Testis (tissue), 2 donors: ENCODE measurements at regions not wholly inside any gene's neighbourhood (a gene's known extent, or its start where the extent isn't known, plus 50 kb on each side); places are given as distances from the start of the nearest gene placed in this dataset.
A peak's percentile ranks its signal among the peaks of the same experiment; 100 is the strongest.

Source experiments
- DNase-seq: peaks from one replicate; pipeline ENCODE4 v3.0.0-alpha.2; 2019
- H3K27ac ChIP-seq, 2 donors: fragments of 200-600 bp; sonication (generic); one replicate each; pipeline ENCODE4 v1.5.1; 2019
- H3K27me3 ChIP-seq: fragments of 200-600 bp; sonication (generic); one replicate; pipeline ENCODE4 v1.5.1; 2019
- H3K36me3 ChIP-seq: fragments of 200-600 bp; sonication (generic); one replicate; pipeline ENCODE4 v1.5.1; 2017; ENCODE audit warnings: low read depth; ENCODE audit errors: missing control alignments
- H3K4me1 ChIP-seq: fragments of 200-600 bp; sonication (generic); one replicate; pipeline ENCODE4 v1.5.1; 2019
- H3K4me3 ChIP-seq, 2 donors: fragments of 200-600 bp; sonication (generic); one replicate each; pipeline ENCODE4 v1.5.1; 2017 to 2019
- H3K9me3 ChIP-seq: fragments of 200-600 bp; sonication (generic); one replicate; pipeline ENCODE4 v1.5.1; 2017
- POLR2A ChIP-seq: fragments of 450-650 bp; IDR thresholded peaks from one replicate; pipeline ENCODE4 v1.6.1; 2017; ENCODE audit warnings: antibody characterized with exemption, mild to moderate bottlenecking, moderate library complexity
- WGBS, 2 donors: methylation state at CpG; one replicate each; pipeline ENCODE4 v1.1.5; 2018; 5-methylcytosine and 5-hydroxymethylcytosine counted together
- intact Hi-C: fragments of 100-400 bp; cut with DNase I; formaldehyde crosslinking; loops from one replicate; pipeline ENCODE4 v1.15.1; 2023; ENCODE audit warnings: low total_unique reads
- TF ChIP-seq, protein P1 (sequence below), 3 experiments: fragments of 450-650 bp in 2 of 3; fragments of 200-600 bp in 1 of 3; sonication (generic) in 1 of 3; IDR thresholded peaks; one replicate each; pipeline ENCODE4 v1.5.1; 2016 to 2019; ENCODE audit warnings: antibody characterized with exemption in 3 of 3, mild to moderate bottlenecking in 2 of 3, moderate library complexity in 1 of 3

DNA sequence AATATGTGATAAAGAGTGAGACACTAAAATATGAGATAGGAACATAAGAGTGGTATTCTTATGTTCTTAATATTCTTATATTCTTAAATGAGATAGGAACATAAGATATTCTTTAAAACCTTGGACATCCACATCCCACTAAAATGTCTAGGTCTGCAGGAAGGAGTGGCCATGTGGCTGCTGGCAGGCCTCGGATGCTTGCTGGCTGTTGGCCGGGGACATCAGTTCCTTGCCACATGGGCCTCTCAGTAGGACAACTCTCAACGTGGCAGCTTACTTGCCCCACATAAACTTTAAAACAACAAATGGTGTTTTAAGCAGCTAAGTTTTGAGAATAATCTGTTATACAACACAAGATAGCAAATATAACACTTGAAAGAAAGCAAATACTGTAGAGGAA is 240.1 kb downstream of the CASP12 start:
- Histone ChIP-seq H3K27me3 (no peaks in the 10 kb centered on the region), H3K36me3 (no peaks in the 10 kb centered on the region), H3K4me1 (no peaks in the 10 kb centered on the region), H3K4me3 (no peak overlapping the region), H3K9me3 (no peaks in the 10 kb centered on the region), H3K27ac (no peak overlapping the region)
- intact Hi-C loops, result no loop called here
- WGBS, 2 donors, result 86 to 90% methylated on average over 3 of the region's 3 CpGs
- no peak for TF ChIP-seq POLR2A
- TF ChIP-seq, protein P1, sequence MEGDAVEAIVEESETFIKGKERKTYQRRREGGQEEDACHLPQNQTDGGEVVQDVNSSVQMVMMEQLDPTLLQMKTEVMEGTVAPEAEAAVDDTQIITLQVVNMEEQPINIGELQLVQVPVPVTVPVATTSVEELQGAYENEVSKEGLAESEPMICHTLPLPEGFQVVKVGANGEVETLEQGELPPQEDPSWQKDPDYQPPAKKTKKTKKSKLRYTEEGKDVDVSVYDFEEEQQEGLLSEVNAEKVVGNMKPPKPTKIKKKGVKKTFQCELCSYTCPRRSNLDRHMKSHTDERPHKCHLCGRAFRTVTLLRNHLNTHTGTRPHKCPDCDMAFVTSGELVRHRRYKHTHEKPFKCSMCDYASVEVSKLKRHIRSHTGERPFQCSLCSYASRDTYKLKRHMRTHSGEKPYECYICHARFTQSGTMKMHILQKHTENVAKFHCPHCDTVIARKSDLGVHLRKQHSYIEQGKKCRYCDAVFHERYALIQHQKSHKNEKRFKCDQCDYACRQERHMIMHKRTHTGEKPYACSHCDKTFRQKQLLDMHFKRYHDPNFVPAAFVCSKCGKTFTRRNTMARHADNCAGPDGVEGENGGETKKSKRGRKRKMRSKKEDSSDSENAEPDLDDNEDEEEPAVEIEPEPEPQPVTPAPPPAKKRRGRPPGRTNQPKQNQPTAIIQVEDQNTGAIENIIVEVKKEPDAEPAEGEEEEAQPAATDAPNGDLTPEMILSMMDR (IDR thresholded peaks at IDR 0.05), result no peak
- no peak for DNase-seq

- H3K36me3 ChIP-seq, result no peaks in the 10 kb centered on the region
- no peak for DNase-seq
- no peaks in the 10 kb centered on the region for H3K4me1 ChIP-seq
- no peaks in the 10 kb centered on the region for H3K9me3 ChIP-seq
- no peak overlapping the region for H3K27ac ChIP-seq
- no peak overlapping the region for H3K4me3 ChIP-seq
- intact Hi-C loops, result no loop called here
- H3K27me3 ChIP-seq, result no peaks in the 10 kb centered on the region
- WGBS, 2 donors, result 83 to 90% methylated on average over 2 of the region's 2 CpGs
- no peak for TF ChIP-seq POLR2A
- TF ChIP-seq, protein P1 (IDR thresholded peaks at IDR 0.05), result no peak
Observed at GRCh38 chr11:104657083-104657482, 241.2 kb downstream of the CASP12 start.

- Histone ChIP-seq H3K27me3 (no peaks in the 10 kb centered on the region), H3K4me1 (no peaks in the 10 kb centered on the region), H3K27ac (no peak overlapping the region), H3K4me3 (no peak overlapping the region), H3K9me3 (no peaks in the 10 kb centered on the region), H3K36me3 (no peaks in the 10 kb centered on the region)
- intact Hi-C loops, result no loop called here
- TF ChIP-seq, protein P1 (IDR thresholded peaks at IDR 0.05), result no peak
- no peak for TF ChIP-seq POLR2A
- no peak for DNase-seq
Observed at GRCh38 chr11:104655066-104655465, 243.2 kb downstream of the CASP12 start.

- Histone ChIP-seq H3K4me3 (no peak overlapping the region), H3K27ac (no peak overlapping the region), H3K27me3 (no peaks in the 10 kb centered on the region), H3K4me1 (no peaks in the 10 kb centered on the region), H3K9me3 (no peaks in the 10 kb centered on the region), H3K36me3 (no peaks in the 10 kb centered on the region)
- intact Hi-C loops, result no loop called here
- TF ChIP-seq, protein P1 (IDR thresholded peaks at IDR 0.05), result no peak
- TF ChIP-seq POLR2A, result no peak
- 95 to 96% methylated on average over 1 of the region's 1 CpG for WGBS, 2 donors
- DNase-seq, result no peak
Observed at GRCh38 chr11:104654181-104654813, 244.0 kb downstream of the CASP12 start.

GRCh38 chr11:104653407-104653806 is 244.9 kb downstream of the CASP12 start:
- no peaks in the 10 kb centered on the region for H3K9me3 ChIP-seq
- H3K36me3 ChIP-seq, result no peaks in the 10 kb centered on the region
- no peak overlapping the region for H3K27ac ChIP-seq
- WGBS, 2 donors, result 18 to 45% methylated on average over 5 of the region's 5 CpGs
- DNase-seq, result peak; percentile 16
- H3K4me3 ChIP-seq, result no peak overlapping the region
- TF ChIP-seq POLR2A, result no peak
- TF ChIP-seq, protein P1 (IDR thresholded peaks at IDR 0.05), result no peak
- no peaks in the 10 kb centered on the region for H3K4me1 ChIP-seq
- H3K27me3 ChIP-seq, result no peaks in the 10 kb centered on the region
- intact Hi-C loops, result no loop called here
